ENCODE measurements at regions not wholly inside any gene's neighbourhood (a gene's known extent, or its start where the extent isn't known, plus 50 kb on each side); places are given as distances from the start of the nearest gene placed in this dataset.

- DNase-seq: no peak
Measured at GRCh38 chr1:213899413-213899812, 88.4 kb upstream of the PROX1 start.

GRCh38 chr1:213905344-213905743 lies 82.4 kb upstream of the PROX1 start:
- DNase-seq: no peak

DNA sequence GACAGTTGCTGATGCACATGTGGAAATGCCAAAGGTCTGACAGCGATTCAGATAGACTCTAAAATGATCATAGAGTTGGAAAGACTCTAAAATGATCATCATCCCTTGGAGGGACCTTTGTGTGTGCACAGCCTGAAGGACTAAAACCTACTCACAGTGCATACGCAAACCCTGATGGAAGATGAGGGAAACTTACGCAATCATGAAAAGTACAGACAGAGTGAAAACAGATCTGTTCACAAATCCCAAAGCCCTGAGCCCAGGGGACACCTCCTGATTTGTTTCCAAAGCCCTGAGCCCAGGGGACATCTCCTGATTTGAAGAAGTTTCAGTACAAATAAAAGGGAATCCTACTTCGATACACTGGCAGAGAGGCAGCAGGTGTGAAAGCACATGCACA lies 79.3 kb upstream of the PROX1 start:
- no peak for DNase-seq

DNA sequence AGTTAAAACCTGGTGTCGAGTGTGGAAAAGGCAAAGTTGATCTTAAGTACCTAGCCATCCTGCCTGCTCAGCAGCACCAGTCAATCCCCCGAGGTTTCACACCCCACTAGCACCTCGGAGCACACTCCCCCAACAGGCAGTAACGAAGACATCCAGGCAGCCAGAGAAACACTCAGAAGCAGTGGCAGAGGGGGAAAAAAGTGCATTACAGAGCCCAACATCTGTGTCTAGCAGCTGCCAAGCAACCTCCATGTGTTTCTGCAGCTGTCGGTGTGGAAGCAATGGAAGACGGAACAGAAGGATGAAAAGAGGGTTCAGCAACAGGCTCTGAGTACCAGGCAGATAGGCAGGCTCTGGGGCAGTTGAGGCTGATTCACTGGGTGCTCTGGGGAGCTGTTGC lies 73.4 kb upstream of the PROX1 start:
- DNase-seq: no peak

DNA sequence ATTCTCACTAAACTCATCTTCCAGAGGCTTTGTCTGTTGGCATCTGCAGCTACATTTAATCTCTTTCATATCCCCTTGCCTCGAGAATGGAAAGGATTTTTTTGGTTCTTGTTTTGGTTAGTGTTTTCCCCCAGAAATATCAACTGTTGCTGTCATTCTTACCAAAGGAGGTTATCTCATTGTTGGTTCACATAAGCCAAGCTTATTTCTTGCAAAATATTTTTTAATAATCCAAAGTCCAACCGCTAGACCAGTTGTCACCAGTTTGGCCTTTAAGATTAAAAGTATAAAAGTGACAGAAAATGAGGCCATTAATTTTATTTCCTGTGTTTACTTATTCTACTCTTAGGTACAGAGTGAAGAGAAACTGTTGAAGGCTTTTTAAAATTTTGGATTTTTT lies 66.5 kb upstream of the PROX1 start:
- no peak for DNase-seq

DNA sequence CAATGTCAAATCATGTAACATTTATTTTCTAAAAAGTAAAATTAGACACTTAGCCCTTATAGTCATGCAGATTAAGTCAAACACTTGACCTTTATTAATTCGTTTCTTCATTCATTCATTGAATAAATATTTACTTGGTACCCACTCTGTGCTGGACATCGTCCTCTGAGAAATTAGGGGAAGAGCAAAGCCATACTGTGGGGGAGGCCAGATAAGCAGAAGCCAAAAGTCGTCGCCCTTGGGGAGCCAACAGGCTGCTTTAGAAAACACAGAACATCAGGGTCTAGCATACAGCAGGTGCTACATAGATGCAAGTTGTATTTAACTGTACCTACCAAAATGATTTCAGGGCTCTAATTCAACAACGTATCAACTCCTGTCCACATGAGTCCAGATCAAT lies 66.1 kb upstream of the PROX1 start:
- DNase-seq: no peak

GRCh38 chr1:213925531-213926182 lies 62.1 kb upstream of the PROX1 start:
- DNase-seq: no peak

DNA sequence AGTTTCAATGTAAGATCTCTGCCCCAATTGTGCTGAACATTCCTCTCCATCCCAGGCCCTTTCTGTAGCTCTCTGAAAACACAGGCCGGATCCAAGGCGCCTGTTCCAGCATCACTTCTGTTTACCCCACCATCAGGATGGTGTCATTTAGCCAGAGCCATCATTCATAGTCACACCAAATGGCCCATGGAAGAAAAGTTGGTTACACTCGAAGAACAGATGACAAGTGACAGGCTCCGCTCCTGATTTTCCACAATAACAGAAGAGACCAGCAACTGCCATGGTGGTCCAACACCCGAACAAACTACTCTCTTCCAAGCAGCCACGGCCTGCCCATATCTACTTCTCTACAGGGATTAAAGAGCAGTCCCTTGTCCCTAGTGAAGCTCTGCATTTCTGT lies 59.9 kb upstream of the PROX1 start:
- DNase-seq: no peak

DNA sequence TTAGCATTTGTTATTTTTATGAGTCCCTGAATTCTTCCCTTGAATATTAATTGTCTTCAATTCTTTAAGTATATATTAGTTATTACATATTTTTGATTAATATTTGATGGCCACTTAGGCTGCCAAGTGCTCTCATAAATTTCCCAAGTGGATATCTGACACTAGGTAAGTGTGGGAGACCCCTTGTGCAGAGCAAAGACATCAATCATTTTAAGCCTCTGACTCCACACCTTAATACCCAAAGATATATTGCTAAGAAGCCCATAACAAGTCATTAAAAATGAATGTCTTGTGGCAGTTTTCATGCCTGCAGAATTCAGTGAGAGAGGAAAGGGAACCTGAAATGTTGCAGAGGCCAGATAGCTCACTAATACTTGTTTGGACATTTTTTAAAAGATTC lies 58.4 kb upstream of the PROX1 start:
- DNase-seq: no peak

- DNase-seq: no peak
Measured at GRCh38 chr1:213931836-213932235, 55.9 kb upstream of the PROX1 start.

DNA sequence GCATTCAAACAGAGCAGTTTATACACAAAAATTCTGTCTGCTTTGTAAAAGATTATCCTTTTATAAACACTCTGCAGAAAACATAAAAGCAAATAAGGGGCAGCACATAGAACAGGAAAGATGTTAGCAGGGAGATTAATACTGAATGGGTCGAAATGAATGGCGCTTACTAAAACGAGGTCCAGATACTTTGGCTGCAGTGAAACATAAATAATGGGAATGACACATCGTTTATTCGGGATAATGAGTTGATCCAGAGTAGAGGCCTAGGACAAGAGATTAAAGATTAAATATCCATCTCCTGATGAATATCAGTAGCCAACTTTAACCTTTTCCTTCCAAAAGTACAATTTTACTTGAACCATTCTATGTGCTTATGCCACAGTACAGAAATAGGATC lies 54.4 kb upstream of the PROX1 start:
- no peak for DNase-seq

- DNase-seq: no peak
Measured at GRCh38 chr1:213934649-213935048, 53.1 kb upstream of the PROX1 start.

- no peak for DNase-seq
Measured at GRCh38 chr1:213936571-213936970, 51.2 kb upstream of the PROX1 start.
